Left renal pelvis (tissue), 4 donors: ENCODE measurements at regions not wholly inside any gene's neighbourhood (a gene's known extent, or its start where the extent isn't known, plus 50 kb on each side); places are given as distances from the start of the nearest gene placed in this dataset.

Experiments
- DNase-seq, 4 donors: peaks; one replicate each; pipeline ENCODE4 v3.0.0-alpha.2; 2013; ENCODE audit warnings: low read depth in 4 of 4, low spot score in 3 of 4

DNA sequence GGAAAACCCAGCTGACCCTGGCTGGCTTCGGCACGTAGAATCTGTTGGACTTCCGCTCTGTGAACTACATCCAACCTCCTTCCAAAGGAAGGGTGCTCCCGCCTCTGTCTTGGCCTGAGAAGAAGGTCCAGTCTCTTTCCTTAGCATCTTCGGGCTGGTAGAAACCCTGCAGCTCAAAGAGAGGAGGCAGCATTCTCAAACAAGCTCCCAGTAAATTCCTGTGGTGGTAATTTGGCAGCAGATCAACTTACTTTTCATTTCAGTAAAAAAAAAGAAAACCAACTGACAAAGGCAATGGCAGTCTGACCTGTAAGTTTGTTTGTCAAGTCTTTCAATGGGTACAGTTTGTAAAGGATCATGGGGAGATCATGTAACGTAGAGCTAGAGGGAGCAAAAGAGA, 176.7 kb downstream of the MED10 start:
- no peak for DNase-seq

DNA sequence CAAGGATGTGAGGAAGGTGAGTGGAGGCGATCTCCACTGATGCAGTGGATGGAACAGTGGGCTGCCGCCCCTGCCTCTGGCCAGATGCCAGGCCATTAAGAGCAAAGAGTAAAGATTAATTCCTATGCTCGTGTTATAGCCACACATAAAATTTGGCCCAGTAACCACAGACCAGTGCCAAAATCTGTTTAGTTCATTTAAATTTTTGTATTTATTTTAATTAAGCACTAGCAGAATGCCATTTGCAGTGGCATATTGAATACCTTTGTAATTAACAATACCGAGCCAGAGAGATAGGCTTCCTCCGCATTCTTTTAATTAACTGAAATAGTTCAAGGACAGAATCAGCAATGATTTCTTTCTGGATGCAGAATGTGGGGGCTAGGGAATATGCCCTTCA, 179.8 kb downstream of the MED10 start:
- no peak for DNase-seq

DNA sequence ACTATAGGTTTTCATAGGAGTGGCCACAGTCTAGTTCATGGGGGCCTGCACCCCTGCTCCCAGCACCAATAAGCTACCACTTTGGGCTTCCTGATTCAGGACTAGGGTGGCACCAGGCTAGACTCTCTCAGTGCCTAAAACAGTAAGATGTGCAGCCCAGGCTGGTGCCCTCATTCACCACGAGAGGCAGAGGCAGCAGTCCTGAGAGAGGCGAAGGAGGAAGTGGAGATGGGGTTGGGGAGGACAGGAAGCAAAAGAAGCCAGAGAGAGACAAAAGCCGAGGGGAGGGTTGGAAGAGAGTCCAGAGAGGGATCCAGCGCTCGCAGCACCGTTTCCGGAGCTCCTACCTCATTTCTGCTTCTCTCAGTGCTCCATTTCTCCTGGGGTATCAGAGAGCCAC, 180.9 kb downstream of the MED10 start:
- DNase-seq: no peak

DNA sequence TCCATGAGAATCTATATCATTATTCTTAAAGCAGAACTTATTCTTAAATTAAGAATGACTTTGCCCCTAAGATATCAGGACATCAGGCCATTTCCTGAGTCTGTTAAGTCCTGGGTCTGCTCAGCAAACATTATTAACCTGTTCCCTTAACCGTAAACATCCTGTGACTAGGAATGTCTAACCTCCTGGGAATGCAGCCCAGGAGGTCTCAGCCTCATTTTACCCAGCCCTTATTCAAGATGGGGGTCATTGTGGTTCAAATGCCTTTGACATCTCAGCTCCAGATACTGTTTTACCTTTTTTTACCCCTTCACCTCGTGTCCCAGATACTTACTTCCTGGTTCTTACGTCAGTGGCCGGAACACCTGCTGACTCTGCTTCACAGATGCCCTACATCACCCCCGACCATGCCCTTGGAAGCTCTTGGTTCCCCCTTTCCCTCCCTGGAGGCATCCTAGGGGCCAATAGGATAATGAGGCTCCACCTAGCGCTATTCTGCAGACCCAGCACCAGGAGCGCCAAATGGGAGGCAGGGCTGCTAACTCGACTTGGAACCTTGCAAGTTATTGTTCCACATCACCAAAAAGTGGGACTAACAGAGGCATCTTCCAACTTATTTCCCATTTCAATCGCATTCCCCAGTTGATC, 182.5 kb downstream of the MED10 start:
- no peak for DNase-seq

DNA sequence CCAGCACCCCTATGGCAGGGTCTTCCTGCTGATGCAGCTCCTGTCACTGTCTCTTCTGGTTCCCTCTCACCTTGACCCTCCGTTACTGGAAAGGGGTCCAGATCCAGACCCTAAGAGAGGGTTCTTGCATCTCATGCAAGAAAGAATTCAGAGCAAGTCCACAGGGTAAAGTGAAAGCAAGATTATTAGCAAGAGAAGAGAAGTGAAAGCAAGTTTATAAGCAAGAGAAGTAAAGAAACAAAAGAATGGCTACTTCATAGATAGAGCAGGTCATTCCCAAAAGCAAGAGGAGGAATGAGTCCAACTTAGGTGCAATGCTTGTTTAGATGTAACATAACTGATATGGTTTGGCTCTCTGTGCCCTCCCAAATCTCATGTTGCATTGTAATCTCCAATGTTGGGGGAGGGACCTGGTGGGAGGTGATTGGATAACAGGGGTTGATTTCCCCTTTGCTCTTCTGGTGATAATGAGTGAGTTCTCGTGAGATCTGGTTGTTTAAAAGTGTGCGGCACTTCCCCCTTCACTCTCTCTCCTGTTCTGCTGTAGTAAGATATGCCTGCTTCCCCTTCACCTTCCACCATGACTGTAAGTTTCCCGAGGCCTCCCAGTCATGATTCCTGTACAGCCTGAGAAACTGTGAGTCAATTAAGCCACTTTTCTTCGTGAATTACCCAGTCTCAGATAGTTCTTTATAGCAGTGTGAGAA, 183.3 kb downstream of the MED10 start:
- no peak for DNase-seq

DNA sequence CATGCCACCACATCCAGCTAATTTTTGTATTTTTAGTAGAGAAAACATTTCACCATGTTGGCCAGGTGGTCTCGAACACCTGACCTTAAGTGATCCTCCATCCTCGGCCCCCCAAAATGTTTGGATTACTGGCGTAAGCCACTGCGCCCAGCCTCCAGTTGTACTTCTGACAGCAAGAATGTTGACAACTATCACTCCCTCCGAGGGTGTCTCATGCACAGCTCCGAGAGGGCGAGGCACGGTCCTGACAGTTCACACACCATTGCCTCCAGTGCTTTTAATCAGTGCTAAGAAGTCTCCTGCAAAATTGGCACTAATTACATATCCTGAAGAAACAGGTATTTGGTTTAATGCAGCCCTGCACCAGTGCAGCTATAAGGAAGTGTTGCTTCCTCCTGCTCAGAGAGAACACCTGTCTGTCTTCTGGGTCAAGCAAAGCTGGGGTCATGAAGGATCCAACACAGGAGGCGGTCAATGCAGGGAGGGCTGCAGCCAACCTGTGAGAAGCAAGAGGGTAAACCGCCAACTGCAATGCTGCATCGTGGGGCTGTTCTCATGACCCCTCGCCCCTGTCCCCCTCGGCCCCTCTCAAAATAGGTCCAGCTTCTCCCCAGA, 184.0 kb downstream of the MED10 start:
- DNase-seq: no peak

DNA sequence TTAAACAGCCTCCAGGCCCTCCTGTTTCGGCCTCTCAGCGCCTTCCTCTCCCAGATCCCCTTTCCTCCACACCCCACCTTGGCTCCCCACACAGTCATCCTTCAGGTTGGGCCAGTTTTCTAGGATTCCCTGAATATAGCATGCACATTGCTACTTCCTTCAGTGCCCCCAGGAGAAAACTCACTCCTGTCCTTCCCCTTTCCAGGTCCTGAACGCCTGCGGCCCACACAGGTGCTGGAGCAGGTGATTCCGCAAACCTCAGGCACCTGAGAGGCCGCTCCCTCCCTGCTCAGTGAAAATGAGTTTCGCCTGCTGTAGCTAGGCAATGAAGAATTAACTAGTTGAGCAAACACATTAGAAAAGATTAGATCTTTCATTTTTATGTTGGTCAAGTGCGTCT, 185.0 kb downstream of the MED10 start:
- peak in 2 of 4 donors; percentile 12 to 33 for DNase-seq

DNA sequence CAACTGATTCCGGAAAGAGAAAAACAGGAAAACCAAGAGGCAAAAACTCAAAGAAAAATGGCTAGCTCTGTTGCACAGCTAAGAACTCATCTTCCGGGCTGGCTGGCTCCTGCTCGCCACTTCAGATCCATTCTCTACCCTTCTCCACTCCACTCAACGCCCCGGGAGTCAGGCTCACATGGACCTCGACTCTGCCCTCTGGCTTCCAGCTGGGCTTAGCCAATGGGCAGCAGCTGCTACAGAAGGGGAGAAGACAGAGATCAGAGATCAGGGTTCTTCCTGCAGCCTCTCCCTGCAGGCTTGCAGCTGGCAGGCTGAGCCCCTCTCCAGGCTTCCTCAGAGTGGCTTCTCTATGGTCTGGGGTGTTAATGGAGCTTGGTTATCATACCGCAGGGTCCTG, 187.5 kb downstream of the MED10 start:
- no peak for DNase-seq

DNA sequence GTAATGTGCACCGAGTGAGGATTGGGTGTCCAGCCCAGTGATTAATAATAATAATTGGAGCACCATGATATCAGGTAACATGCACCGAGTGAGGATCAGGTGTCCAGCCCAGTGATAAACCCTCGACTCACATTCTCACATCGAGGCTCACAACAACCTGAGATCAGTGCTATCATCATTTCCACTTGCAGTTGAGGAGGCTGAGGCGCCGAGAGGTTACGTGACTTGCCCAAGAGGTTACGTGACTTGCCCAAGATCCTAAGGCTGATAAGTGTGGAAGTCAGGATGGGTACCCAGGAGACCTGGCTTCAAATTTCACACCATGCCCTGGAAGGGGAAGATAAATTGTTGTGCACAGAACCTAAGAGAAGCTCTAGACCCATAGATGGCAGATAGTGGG, 189.4 kb downstream of the MED10 start:
- no peak for DNase-seq

DNA sequence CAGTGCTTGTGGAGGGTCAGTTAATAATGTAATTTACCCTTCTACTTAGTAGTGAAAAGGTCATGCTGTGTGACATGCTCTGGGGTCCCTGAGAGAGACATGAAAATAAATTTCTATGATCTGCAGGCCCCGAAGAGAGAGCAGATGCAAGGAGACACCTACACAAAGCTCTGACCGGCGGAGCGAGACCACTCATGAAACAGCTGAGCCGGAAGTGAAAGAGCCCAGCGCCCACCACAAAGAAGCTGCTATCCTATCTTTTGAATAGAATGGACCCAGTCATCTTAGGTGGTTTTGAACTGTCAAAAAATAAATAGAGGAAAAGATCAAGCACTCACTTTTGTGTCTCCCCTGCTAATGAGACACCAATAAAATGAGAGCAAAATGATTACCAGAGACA, 190.0 kb downstream of the MED10 start:
- no peak for DNase-seq

DNA sequence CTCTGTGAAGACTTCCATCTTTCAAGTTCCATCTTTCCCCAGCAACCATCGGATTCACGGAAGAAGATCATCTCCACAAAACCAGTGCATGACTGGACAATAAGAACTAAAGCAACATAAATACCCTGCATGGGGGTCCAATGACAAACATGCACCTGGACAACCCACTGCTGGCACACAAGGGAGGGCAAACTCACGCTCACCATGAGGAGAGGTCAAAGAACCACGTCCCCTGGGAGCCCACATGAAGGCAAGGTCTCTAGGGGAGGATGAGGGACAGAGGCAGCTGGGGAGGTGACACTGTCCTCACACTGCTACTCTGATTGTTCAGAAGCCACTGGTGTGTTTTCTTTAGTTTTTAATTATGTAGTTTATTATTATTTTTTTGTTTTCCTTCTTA, 190.8 kb downstream of the MED10 start:
- DNase-seq: no peak

DNA sequence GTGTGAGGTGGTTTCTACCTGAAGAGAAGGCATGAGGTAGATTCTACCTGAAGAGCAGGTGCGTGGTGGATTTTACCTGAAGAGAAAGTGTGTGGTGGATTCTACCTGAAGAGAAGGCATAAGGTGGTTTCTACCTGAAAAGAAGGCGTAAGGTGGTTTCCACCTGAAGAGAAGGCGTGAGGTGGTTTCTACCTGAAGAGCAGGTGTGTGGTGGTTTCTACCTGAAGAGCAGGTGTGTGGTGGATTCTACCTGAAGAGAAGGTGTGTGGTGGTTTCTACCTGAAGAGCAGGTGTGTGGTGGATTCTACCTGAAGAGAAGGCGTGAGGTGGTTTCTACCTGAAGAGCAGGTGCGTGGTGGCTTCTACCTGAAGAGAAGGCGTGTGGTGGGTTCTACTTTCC, 192.8 kb downstream of the MED10 start:
- no peak for DNase-seq

DNA sequence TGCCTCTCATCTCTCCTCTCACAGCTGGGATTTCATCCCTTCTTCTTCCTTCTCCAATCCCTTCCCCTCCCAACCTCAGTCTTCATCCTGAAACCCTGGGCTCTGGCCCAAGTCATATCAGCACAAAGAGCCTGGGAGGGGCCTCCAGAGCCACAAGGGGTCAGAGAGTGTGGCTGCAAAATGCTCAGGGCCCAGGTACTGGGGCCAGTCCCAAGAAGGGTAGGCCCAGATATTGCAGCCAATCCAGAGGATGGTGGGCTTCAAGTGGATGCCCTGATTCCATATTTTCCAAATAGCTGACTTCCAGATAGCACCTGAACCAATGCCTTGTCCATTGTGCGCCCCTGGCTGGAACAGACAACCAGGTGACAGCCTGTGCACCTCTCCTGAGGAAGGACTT, 193.9 kb downstream of the MED10 start:
- no peak for DNase-seq

DNA sequence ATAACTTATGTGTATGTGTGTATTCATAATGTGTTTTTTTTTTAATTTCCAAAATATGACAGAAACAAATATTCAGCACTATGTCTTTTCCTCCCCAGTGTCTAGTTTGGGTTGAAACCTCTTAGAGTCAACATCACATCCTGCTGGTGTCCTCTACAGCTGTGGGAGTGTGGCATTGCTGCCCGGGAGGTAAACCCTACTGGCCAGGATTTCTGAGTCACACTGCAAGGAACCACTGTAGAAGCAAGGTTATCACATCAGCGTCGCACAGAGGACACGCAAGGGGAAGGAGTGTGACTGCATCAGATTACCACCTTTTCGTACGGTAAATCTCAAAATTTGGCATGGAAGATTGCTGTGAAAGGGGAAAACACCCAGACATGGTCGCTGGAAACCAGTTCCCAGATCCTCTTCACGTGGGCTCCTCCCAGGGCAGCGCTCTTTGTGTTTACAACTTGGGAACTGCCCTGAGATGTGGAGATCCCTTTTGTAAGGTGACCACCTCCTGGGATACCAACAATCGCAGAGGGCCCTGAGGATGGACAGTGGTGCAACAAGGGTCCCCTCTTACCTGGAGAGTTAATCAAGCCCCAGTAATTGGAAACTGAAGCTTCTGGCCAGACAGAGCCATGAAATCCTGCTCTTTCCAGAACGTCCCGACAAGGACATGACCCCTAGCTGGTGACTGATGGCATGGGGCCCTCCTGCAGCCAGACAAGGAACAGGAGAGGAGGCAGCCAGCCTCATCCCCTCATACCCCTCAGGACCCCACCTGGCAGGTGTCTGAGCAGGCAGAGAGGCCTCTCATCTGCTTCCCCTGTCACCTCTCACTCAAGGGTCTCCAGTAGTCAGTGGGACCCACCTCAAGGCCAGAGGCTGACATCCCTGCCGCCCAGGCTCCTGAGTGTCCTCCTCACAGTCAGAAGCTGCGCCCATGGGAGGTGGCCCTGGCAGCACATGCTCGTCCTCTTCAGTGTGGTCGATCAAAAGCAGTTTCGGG, 194.7 kb downstream of the MED10 start:
- no peak for DNase-seq

DNA sequence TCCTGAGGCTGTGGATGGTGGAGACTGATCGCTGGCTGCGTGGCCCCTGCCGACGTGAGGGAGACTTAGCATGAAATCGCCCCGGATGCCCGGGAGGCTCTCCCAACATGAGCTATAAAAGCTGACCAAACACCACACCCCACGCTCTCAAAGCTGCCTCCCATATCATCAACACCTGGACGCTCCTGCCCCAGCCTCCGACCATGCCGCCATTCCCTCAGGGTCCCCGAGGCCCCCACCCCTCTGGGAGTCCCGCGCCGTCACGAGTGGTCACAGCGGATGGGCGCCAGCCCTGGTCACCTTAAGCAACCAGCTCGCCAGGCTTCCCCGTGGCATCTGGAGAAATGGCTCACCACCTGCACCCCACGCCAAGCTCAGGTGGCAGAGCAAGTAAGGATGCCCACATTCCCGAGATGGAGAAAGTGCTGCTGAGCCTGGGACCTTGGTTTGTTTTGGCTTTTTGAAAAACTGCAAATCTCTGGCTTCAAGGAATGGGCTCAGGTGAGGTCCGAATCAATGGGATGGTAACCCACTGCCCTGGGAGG, 196.0 kb downstream of the MED10 start:
- no peak for DNase-seq

DNA sequence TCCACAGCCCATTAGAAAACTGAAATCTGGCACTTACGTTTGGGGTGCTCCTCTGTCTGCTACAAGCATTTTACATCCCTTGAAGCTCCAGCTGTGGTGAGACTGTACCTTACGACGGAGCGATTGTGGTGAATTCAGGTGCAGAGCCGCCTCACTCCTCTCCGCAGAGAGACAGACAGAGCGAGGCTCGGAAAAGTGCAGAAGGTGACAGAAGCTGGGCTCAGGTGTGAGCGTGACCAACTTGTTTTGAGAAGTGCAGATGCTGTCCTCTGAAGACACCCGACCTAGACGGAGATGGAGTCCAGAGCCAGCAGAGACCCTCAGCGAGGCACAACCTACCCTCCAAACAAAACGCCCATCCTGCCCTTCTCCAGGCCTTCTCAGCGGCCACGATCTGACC, 196.5 kb downstream of the MED10 start:
- DNase-seq: no peak

DNA sequence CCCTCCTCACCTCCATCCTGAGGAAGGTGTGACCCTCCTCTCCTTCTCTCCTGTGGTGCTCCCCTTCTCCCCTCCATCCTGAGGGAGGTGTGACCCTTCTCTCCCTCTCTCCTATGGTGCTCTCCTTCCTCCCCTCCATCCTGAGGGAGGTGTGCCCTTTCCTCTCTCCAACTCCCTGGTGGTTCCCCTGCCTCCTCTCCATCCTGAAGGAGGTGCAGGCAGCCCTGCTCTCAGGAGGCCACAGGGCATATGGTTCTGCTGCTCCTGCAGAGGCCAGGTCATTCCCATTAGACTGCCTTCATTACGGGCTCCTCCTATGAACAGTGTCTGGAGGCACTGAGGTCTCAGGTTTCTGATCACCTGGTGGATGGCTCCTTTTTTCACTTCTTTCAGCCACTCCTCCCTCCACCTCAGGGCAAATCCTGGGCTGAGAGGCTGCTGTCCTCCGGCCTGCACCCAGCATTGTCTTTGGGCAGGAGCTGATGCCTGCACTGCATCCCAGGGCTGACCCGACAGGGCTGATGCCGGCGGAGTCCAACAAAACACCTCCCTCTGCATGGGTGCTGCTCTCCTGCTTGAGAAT, 197.1 kb downstream of the MED10 start:
- DNase-seq: no peak

DNA sequence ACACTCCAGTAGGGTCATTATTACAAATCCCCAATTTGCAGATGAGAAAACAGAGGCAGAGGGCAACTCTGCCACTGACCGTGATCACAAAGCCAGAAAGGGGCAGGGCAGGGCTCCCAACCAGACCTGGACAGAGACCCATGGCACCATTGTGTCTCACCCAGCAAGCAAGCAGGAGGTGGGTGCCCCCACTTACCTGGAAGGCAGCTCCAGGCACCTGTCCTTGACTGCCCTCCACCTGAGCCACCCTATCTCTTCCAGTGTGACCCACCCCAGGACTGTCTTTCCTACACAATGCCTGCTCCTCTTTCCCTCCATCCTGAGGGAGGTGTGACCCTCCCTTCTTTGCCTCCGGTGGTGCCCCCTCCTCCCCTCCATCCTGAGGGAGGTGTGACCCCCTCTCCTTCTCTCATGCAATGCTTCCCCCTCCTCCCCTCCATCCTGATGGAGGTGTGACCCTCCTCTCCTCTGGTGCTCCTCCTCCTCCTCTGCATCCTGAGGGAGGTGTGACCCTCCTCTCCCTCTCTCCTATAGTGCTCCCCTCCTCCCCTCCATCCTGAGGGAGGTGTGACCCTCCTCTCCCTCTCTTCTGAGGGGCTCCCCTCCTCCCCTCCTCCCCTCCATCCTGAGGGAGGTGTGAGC, 198.0 kb downstream of the MED10 start:
- no peak for DNase-seq

DNA sequence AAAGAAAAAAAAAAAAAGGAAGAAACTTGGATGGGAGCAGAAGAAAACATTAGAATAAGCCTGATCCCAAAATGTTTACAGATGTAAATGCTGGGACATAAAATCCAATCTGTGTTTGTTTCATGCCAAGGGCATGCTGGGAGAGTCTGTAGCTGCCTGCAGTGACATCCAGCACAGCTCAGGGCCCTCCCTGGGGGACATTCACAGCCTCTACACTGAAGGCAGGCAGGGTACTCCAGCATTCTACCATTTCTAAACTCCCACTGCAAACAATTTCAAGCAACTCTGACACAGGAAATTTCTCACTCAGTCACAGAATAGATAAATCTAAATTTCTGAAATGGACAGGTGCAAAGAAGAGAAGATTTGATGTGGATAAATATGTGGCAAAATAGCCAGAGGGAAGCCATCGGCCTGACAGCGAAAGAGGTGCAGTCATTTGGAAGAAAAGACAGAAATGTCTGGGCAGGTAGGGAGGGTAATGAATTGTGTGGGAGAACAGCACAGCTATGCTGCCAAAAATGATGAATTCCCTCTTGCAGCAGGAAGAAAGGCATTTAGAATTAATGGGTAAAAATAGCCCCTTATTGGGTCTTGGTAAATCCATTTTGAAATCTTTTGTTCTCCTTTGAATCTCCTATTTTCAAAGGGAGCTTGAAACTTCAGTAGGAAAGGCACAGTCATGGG, 199.4 kb downstream of the MED10 start:
- no peak for DNase-seq
